ENCODE measurements at regions not wholly inside any gene's neighbourhood (a gene's known extent, or its start where the extent isn't known, plus 50 kb on each side); places are given as distances from the start of the nearest gene placed in this dataset.

DNA sequence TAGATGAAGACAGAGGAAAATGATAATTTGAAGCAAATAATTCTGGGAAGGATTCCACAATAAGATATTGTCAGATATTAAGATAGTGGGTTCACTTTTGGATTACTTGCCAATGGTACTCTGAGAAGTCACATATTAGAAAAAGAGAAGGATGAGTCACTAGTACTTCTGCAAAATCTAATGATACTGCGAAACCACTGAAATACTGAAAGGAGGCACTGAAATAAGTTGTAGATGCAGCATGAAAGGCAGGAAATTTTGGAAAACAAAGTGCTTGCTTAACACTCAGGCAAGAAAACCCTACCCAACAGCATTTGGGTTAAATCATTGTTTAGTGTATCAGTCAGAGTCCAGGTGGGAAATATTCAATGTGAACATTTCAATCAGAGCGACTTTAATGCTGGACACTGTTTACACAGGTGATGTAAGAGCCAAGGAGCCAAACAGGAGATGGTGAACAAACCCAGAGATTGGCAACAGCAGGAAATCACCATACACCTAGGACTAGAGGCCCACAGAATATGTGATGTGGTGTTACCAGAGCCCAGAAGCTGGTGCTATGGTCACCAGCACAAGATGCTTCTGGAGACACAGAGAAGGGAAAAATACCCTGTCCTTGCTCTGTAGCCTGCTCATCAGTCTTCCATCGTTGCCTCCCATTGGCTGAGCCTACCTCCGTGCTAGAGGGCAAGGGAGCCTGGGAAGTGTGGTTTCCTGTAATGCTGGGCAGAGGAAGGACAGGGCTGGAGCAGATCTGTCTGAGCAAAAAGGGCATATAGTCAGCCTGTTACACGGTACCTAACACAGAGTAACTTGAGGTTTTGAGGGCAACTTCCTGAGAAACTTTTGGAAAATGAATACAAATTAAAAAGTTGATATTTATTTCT, 204.7 kb upstream of the ITGA4 start:
- DNase-seq (ENCODE audit: low spot score), result no peak
- H3K36me3 ChIP-seq, result no peaks in the 10 kb centered on the region
- H3K27me3 ChIP-seq (replicated peaks; ENCODE audit: insufficient read depth), result no peaks in the 10 kb centered on the region
- no peaks in the 10 kb centered on the region for H3K4me1 ChIP-seq (replicated peaks)
- TF ChIP-seq, protein P1, sequence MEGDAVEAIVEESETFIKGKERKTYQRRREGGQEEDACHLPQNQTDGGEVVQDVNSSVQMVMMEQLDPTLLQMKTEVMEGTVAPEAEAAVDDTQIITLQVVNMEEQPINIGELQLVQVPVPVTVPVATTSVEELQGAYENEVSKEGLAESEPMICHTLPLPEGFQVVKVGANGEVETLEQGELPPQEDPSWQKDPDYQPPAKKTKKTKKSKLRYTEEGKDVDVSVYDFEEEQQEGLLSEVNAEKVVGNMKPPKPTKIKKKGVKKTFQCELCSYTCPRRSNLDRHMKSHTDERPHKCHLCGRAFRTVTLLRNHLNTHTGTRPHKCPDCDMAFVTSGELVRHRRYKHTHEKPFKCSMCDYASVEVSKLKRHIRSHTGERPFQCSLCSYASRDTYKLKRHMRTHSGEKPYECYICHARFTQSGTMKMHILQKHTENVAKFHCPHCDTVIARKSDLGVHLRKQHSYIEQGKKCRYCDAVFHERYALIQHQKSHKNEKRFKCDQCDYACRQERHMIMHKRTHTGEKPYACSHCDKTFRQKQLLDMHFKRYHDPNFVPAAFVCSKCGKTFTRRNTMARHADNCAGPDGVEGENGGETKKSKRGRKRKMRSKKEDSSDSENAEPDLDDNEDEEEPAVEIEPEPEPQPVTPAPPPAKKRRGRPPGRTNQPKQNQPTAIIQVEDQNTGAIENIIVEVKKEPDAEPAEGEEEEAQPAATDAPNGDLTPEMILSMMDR (IDR thresholded peaks at IDR 0.05), result no peak
- TF ChIP-seq POLR2AphosphoS5 (IDR thresholded peaks at IDR 0.05) (no peak), POLR2A (IDR thresholded peaks at IDR 0.05) (no peak)
- no peaks in the 10 kb centered on the region for H3K9me3 ChIP-seq
- intact Hi-C loops (cut with DNase I), result no loop called here
- H3K4me3 ChIP-seq, result no peak overlapping the region
- H3K27ac ChIP-seq, result no peak overlapping the region
- WGBS, result 80% methylated on average over 5 of the region's 5 CpGs

DNA sequence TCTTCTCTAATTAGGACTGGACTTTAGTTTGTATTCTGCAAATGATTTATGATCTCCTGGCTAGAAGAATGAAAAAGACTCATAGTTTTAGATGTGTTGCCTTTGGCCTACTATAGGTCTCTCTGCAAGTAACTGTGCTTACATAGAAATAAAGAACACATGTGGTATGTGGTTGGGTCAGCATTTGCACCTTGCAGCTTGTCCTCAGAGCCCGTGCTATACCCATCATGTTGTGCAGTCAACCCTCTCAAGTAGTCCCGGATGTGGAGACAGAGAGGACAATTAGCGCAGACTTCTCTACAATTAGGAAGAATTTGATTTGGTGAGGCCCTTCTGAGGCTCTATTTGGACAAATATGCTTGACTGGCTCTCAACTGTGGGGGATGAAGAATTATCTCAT, 203.7 kb upstream of the ITGA4 start:
- Histone ChIP-seq H3K4me3 (no peak overlapping the region), H3K36me3 (no peaks in the 10 kb centered on the region), H3K27ac (no peak overlapping the region), H3K4me1 (replicated peaks) (no peaks in the 10 kb centered on the region), H3K27me3 (replicated peaks; ENCODE audit: insufficient read depth) (no peaks in the 10 kb centered on the region), H3K9me3 (no peaks in the 10 kb centered on the region)
- intact Hi-C loops (cut with DNase I), result no loop called here
- WGBS, result 98% methylated on average over 3 of the region's 3 CpGs
- no peak for DNase-seq (ENCODE audit: low spot score)
- TF ChIP-seq POLR2AphosphoS5 (IDR thresholded peaks at IDR 0.05), result no peak
- TF ChIP-seq POLR2A (IDR thresholded peaks at IDR 0.05), result no peak
- TF ChIP-seq, protein P1 (IDR thresholded peaks at IDR 0.05), result no peak

DNA sequence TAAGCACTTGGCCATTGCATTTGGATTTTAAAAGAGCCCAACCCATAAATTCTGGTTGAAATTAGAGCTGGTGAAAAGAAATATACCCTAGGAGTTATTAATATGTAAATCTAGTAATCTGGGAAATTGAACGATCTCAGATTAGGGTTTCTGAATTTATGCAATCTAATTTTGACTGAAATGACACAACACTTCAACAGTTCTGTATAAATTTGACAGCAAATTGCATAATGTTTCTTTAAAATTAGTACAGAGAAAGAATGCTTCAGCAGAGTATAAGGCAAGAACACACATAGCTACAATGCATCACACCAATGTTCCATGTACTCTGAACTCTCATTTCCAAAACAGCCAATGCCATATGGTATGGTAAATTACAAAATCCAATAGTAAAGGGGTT, 201.5 kb upstream of the ITGA4 start:
- TF ChIP-seq, protein P1 (IDR thresholded peaks at IDR 0.05), result no peak
- Histone ChIP-seq H3K4me1 (replicated peaks) (no peaks in the 10 kb centered on the region), H3K27me3 (replicated peaks; ENCODE audit: insufficient read depth) (no peaks in the 10 kb centered on the region), H3K27ac (no peak overlapping the region), H3K36me3 (no peaks in the 10 kb centered on the region), H3K9me3 (no peaks in the 10 kb centered on the region), H3K4me3 (no peak overlapping the region)
- DNase-seq (ENCODE audit: low spot score), result no peak
- 64% methylated on average over 1 of the region's 1 CpG for WGBS
- intact Hi-C loops (cut with DNase I), result no loop called here

DNA sequence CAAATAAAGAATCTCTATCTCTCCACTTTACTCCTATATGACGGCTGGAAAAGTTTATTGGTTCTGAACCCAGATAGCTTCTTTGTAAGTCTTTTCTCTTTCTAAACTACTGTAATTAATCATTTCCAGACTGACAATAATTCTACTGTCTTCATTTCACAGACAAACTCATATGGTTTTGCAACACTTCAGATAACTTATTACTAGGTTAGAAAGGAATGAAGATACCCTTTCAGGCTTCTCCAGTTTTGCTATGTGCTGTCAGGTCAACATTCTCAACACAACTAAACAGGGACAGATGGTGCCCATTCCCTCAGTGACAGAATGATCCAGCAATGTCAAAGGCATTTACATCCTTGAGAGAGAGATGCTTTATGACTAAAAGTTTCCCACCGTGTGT, 198.5 kb upstream of the ITGA4 start:
- intact Hi-C loops (cut with DNase I), result no loop called here
- no peak overlapping the region for H3K4me3 ChIP-seq
- H3K4me1 ChIP-seq (replicated peaks), result no peaks in the 10 kb centered on the region
- no peak for DNase-seq (ENCODE audit: low spot score)
- no peak for TF ChIP-seq POLR2A (IDR thresholded peaks at IDR 0.05)
- TF ChIP-seq, protein P1 (IDR thresholded peaks at IDR 0.05), result no peak
- TF ChIP-seq POLR2AphosphoS5 (IDR thresholded peaks at IDR 0.05), result no peak
- 34% methylated on average over 2 of the region's 2 CpGs for WGBS
- H3K27me3 ChIP-seq (replicated peaks; ENCODE audit: insufficient read depth), result no peaks in the 10 kb centered on the region
- no peaks in the 10 kb centered on the region for H3K36me3 ChIP-seq
- no peaks in the 10 kb centered on the region for H3K9me3 ChIP-seq
- no peak overlapping the region for H3K27ac ChIP-seq

DNA sequence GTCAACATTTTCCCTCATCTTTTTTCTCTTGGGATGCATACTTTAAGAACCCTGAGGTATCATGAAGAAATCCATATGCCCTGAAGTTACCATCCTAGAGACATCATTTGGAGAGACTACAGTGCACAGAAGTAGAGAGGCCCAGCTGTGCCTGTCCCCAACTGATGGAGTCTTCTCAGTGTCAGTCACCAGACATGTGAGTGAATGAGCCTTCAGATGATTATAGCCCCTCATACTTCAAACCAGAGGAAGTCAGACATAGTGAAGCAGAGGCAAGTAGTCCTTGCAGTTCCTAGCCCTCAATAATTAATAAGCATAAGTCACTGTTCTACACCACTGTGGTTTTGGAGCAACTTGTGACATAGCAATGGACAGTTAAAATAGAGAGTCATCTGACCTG, 194.4 kb upstream of the ITGA4 start:
- intact Hi-C loops (cut with DNase I), result no loop called here
- DNase-seq (ENCODE audit: low spot score), result no peak
- no peaks in the 10 kb centered on the region for H3K36me3 ChIP-seq
- TF ChIP-seq POLR2AphosphoS5 (IDR thresholded peaks at IDR 0.05) (no peak), POLR2A (IDR thresholded peaks at IDR 0.05) (no peak)
- TF ChIP-seq, protein P1 (IDR thresholded peaks at IDR 0.05), result no peak
- no peaks in the 10 kb centered on the region for H3K4me1 ChIP-seq (replicated peaks)
- H3K9me3 ChIP-seq, result no peaks in the 10 kb centered on the region
- H3K4me3 ChIP-seq, result no peak overlapping the region
- H3K27ac ChIP-seq, result no peak overlapping the region
- no peaks in the 10 kb centered on the region for H3K27me3 ChIP-seq (replicated peaks; ENCODE audit: insufficient read depth)
